A673 (cell line): ENCODE measurements at regions not wholly inside any gene's neighbourhood (a gene's known extent, or its start where the extent isn't known, plus 50 kb on each side); places are given as distances from the start of the nearest gene placed in this dataset.

Experiments used
- BruUV-seq: library from RNA; stranded (reverse); fragments of 400-500 nt; replicated peaks from 2 replicates; lab custom pipeline; 2021; lab: Mats Ljungman, UMichigan
- CTCF ChIA-PET: fragments of 300-600 bp; sonication (Branson Sonifier 250); formaldehyde crosslinking; loops from one replicate; lab custom pipeline; 2022; ENCODE audit warnings: antibody characterized with exemption; lab: Charles Lee
- POLR2A ChIA-PET: fragments of 300-600 bp; sonication (Branson Sonifier 250); formaldehyde crosslinking; loops from one replicate; lab custom pipeline; 2022; ENCODE audit warnings: antibody characterized with exemption; ENCODE audit not compliant: low non-redundant PET; lab: Charles Lee
- DNase-seq: peaks from one replicate; pipeline ENCODE4 v3.0.0-alpha.2; 2015; ENCODE audit warnings: low spot score
- H3K27ac ChIP-seq: fragments of 200-600 bp; sonication (generic); 2 replicates; pipeline ENCODE4 v1.5.1; 2016; ENCODE audit warnings: mixed run types, low read depth, mild to moderate bottlenecking, mixed read lengths, antibody characterized with exemption, low read length; ENCODE audit not compliant: poor library complexity, severe bottlenecking
- H3K27me3 ChIP-seq: fragments of 200-600 bp; sonication (generic); replicated peaks from 2 replicates; pipeline ENCODE4 v1.6.1; 2017; ENCODE audit warnings: mixed run types, low read depth, mild to moderate bottlenecking, mixed read lengths, antibody characterized with exemption, low read length; ENCODE audit not compliant: insufficient read depth, poor library complexity
- H3K36me3 ChIP-seq: fragments of 200-600 bp; sonication (generic); 2 replicates; pipeline ENCODE4 v1.6.1; 2016; ENCODE audit warnings: mixed run types, mild to moderate bottlenecking, mixed read lengths, antibody characterized with exemption, low read length; ENCODE audit not compliant: insufficient read depth, poor library complexity, severe bottlenecking
- H3K4me1 ChIP-seq: fragments of 200-600 bp; sonication (generic); 2 replicates; pipeline ENCODE4 v1.6.1; 2017; ENCODE audit warnings: mixed run types, mild to moderate bottlenecking, mixed read lengths, antibody characterized with exemption, low read length; ENCODE audit not compliant: insufficient read depth, poor library complexity, severe bottlenecking
- H3K4me3 ChIP-seq: fragments of 200-600 bp; sonication (generic); 2 replicates; pipeline ENCODE4 v1.5.1; 2016; ENCODE audit warnings: low read depth, mixed run types, mild to moderate bottlenecking, mixed read lengths, low read length; ENCODE audit not compliant: poor library complexity, severe bottlenecking
- H3K9me3 ChIP-seq: fragments of 200-600 bp; sonication (generic); 2 replicates; pipeline ENCODE4 v1.6.1; 2016; ENCODE audit warnings: mixed run types, low read depth, mild to moderate bottlenecking, mixed read lengths, antibody characterized with exemption, low read length; ENCODE audit not compliant: poor library complexity, severe bottlenecking
- CTCF ChIP-seq: fragments of 300-800, 200-600 bp; sonication (generic); conservative IDR thresholded peaks from 2 replicates; pipeline ENCODE4 v1.5.1; 2017; ENCODE audit warnings: low read depth, mild to moderate bottlenecking, antibody characterized with exemption, low read length, moderate library complexity, mixed read lengths
- EZH2 ChIP-seq: fragments of 200-600 bp; sonication (generic); IDR thresholded peaks from 2 replicates; pipeline ENCODE4 v1.6.1; 2017; ENCODE audit warnings: borderline replicate concordance, low read depth, mild to moderate bottlenecking, mixed read lengths, antibody characterized with exemption, low read length; ENCODE audit not compliant: poor library complexity, severe bottlenecking
- intact Hi-C: fragments of 100-400 bp; cut with micrococcal nuclease; formaldehyde crosslinking; loops from one replicate; pipeline ENCODE4 v1.10.0; 2022; ENCODE audit not compliant: unreplicated experiment

- no peak overlapping the region for H3K4me3 ChIP-seq
- no peaks in the 10 kb centered on the region for H3K36me3 ChIP-seq
- BruUV-seq: no TSS peak
- no peak for DNase-seq
- no peaks in the 10 kb centered on the region for H3K9me3 ChIP-seq
- H3K27ac ChIP-seq: no peak overlapping the region
- TF ChIP-seq CTCF (no peak), EZH2 (no peak)
- ChIA-PET POLR2A (no interaction called here), CTCF (no interaction called here)
- peaks cover 9% of the 10 kb centered on the region for H3K27me3 ChIP-seq
- no peaks in the 10 kb centered on the region for H3K4me1 ChIP-seq
- intact Hi-C loops: no loop called here
These were observed 280.2 kb upstream of the C9orf72 start for GRCh38 chr9:27853529-27853928.

GRCh38 chr9:27856054-27856453 is 282.8 kb upstream of the C9orf72 start:
- TF ChIP-seq CTCF: no peak
- TF ChIP-seq EZH2: no peak
- BruUV-seq: no TSS peak
- no peak for DNase-seq
- H3K9me3 ChIP-seq: no peaks in the 10 kb centered on the region
- H3K27ac ChIP-seq: no peak overlapping the region
- CTCF ChIA-PET: no interaction called here
- intact Hi-C loops: no loop called here
- H3K4me3 ChIP-seq: no peak overlapping the region
- H3K4me1 ChIP-seq: no peaks in the 10 kb centered on the region
- no peaks in the 10 kb centered on the region for H3K36me3 ChIP-seq
- POLR2A ChIA-PET: no interaction called here
- H3K27me3 ChIP-seq: peaks cover 9% of the 10 kb centered on the region

- no TSS peak for BruUV-seq
- CTCF ChIA-PET: no interaction called here
These were observed 283.5 kb upstream of the C9orf72 start for GRCh38 chr9:27856748-27857147.

More at GRCh38 chr9:27856748-27857147, 283.5 kb upstream of the C9orf72 start:
- Histone ChIP-seq H3K9me3 (no peaks in the 10 kb centered on the region), H3K27ac (no peak overlapping the region), H3K4me1 (no peaks in the 10 kb centered on the region), H3K27me3 (peaks cover 16% of the 10 kb centered on the region), H3K36me3 (no peaks in the 10 kb centered on the region), H3K4me3 (no peak overlapping the region)
- POLR2A ChIA-PET: no interaction called here
- TF ChIP-seq EZH2 (no peak), CTCF (no peak)
- no peak for DNase-seq
- intact Hi-C loops: no loop called here
